Suprapubic skin (tissue), 4 donors: ENCODE measurements at regions not wholly inside any gene's neighbourhood (a gene's known extent, or its start where the extent isn't known, plus 50 kb on each side); places are given as distances from the start of the nearest gene placed in this dataset.

Experiments used
- CTCF ChIP-seq, 2 donors: fragments of 200-600 bp in 1 of 2; fragments of 450-650 bp in 1 of 2; sonication (generic) in 1 of 2; IDR thresholded peaks; one replicate each; pipeline ENCODE4 v1.5.1; 2016 to 2019; ENCODE audit warnings: antibody characterized with exemption in 2 of 2, mild to moderate bottlenecking in 1 of 2, moderate library complexity in 1 of 2
- EP300 ChIP-seq: sonication (generic); formaldehyde crosslinking; IDR thresholded peaks from one replicate; pipeline ENCODE4 v1.6.1; 2017; ENCODE audit warnings: antibody characterized with exemption
- POLR2A ChIP-seq, 2 donors: fragments of 450-650 bp; IDR thresholded peaks; one replicate each; pipeline ENCODE4 v1.6.1; 2017; ENCODE audit warnings: antibody characterized with exemption in 2 of 2, mild to moderate bottlenecking in 2 of 2, moderate library complexity in 2 of 2
- POLR2AphosphoS5 ChIP-seq, 3 donors: sonication (generic); formaldehyde crosslinking; IDR thresholded peaks; one replicate each; pipeline ENCODE4 v1.6.1; 2017; ENCODE audit warnings: antibody characterized with exemption in 3 of 3

GRCh38 chr13:104114101-104114500 is 1047.9 kb upstream of the SLC10A2 start:
- TF ChIP-seq CTCF (IDR thresholded peaks at IDR 0.05) (no peak), POLR2AphosphoS5 (IDR thresholded peaks at IDR 0.05) (no peak), POLR2A (IDR thresholded peaks at IDR 0.05) (no peak), EP300 (no peak)
